Heart right ventricle (tissue), 16 donors: ENCODE measurements at regions not wholly inside any gene's neighbourhood (a gene's known extent, or its start where the extent isn't known, plus 50 kb on each side); places are given as distances from the start of the nearest gene placed in this dataset.

Experiments used
- ATAC-seq, 8 donors: fragments of 200-7000 bp; cut with Tn5 transposase; one replicate each; pipeline ENCODE4 v1.9.1; 2020; ENCODE audit warnings: mild to moderate bottlenecking in 8 of 8, moderate library complexity in 8 of 8, moderate number of reproducible peaks in 1 of 8
- DNase-seq, 2 donors: peaks; one replicate each; pipeline ENCODE4 v3.0.0-alpha.2; 2020
- H3K27ac ChIP-seq, 10 donors: fragments of 200-600 bp; sonication (generic) in 2 of 10; one replicate each; pipeline versions ENCODE4 v1.5.0 to v1.8.0; 2020 to 2022; ENCODE audit warnings: mild to moderate bottlenecking in 3 of 10
- H3K27me3 ChIP-seq, 7 donors: fragments of 200-600 bp; one replicate each; pipeline ENCODE4 v1.8.0; 2021 to 2022; ENCODE audit warnings: mild to moderate bottlenecking in 2 of 7
- H3K36me3 ChIP-seq, 9 donors: fragments of 200-600 bp; sonication (generic) in 1 of 9; one replicate each; pipeline versions ENCODE4 v1.5.0 to v1.8.0; 2020 to 2022; ENCODE audit warnings: mild to moderate bottlenecking in 2 of 9
- H3K4me1 ChIP-seq, 9 donors: fragments of 200-600 bp; sonication (generic) in 1 of 9; one replicate each; pipeline versions ENCODE4 v1.5.0 to v1.8.0; 2020 to 2022; ENCODE audit warnings: mild to moderate bottlenecking in 4 of 9
- H3K4me3 ChIP-seq, 10 donors: fragments of 200-600 bp; sonication (generic) in 2 of 10; one replicate each; pipeline versions ENCODE4 v1.5.0 to v1.8.0; 2020 to 2022; ENCODE audit warnings: mild to moderate bottlenecking in 7 of 10, moderate library complexity in 2 of 10
- H3K9me3 ChIP-seq, 11 donors: fragments of 200-600 bp in 10 of 11; sonication (generic) in 2 of 11; one replicate each; pipeline versions ENCODE4 v1.5.0 to v1.8.0; 2013 to 2022; ENCODE audit warnings: mild to moderate bottlenecking in 2 of 11, control low read depth in 1 of 11, moderate library complexity in 1 of 11
- CTCF ChIP-seq, 9 donors: fragments of 200-600 bp; sonication (generic) in 2 of 9; IDR thresholded peaks; one replicate each; pipeline versions ENCODE4 v1.5.0 to v1.8.0; 2021 to 2022; ENCODE audit warnings: antibody characterized with exemption in 9 of 9, mild to moderate bottlenecking in 5 of 9, moderate library complexity in 1 of 9
- WGBS, 2 donors: extraction: QIAGEN DNeasy Blood & Tissue Kit; methylation state at CpG; one replicate each; pipeline ENCODE4 v1.1.7; 2013; ENCODE audit warnings: inconsistent platforms in 1 of 2; 5-methylcytosine and 5-hydroxymethylcytosine counted together
- intact Hi-C, 10 donors: fragments of 100-400 bp; cut with DNase I; formaldehyde crosslinking; loops; one replicate each; pipeline versions ENCODE4 v1.11.1 to v1.14.2; 2022
- donor health status: Arrhythmogenic right ventricular cardiomyopathy.
- donor health status: ischemic (EF 13 %, LVEDD 7.1; RV severe dilation, severe dysfunction).
- donor health status: healthy with polysubstance abuse.
- donor health status: DM: no; HTN: yes; CAD: no.
- donor health status: DM: no; HTN: no; CAD: no.
- donor health status: ischemic (EF 25% LVEDD 6.9; RV normal size, moderate dysfunction).
- donor health status: ischemic (EF 25% LVEDD 5.7; RV mildly dilated, moderate dysfunction).
- donor health status: healthy.
- donor health status: DM: yes; HTN: yes; CAD: no.
- donor health status: Ischemic cardiomyopathy.
- donor health status: ischemic (EF 35%, LVEDD 5.7; RV mildly dilated, moderate dysfunction).
- donor health status: nonischemic (EF 11% LVEDD 7.7; RV severe dilation, severe dysfunction).
- donor health status: DM: yes; HTN: yes; CAD: no.
- donor health status: PGD.
- donor health status: ischemic (EF 29% LVEDD 5.4; RV normal size, mild dysfunction).
- donor health status: nonischemic (EF 23%, LVEDD 6.1; RV moderate dilation, normal function).

- no peak for TF ChIP-seq CTCF (IDR thresholded peaks at IDR 0.05)
- peaks cover 0 to 19% (median 8%) of the 10 kb centered on the region in 7 donors for H3K27me3 ChIP-seq
- no peak overlapping the region for H3K4me3 ChIP-seq
- no peak for ATAC-seq
- intact Hi-C loops: loop anchor here in 1 of 10 donors (5.0 kb wide), 1 partner anchor 1919 kb away; no protein-coding TSS in a partner anchor
- no peak for DNase-seq
- H3K4me1 ChIP-seq: no peaks in the 10 kb centered on the region
- H3K36me3 ChIP-seq: no peaks in the 10 kb centered on the region
- 88 to 94% methylated on average over 14 of the region's 14 CpGs for WGBS, 2 donors
- H3K9me3 ChIP-seq: no peaks in the 10 kb centered on the region
- no peak overlapping the region for H3K27ac ChIP-seq
Measured at GRCh38 chr1:4058122-4058521, 158.1 kb upstream of the C1orf174 start.

- no peak overlapping the region for H3K4me3 ChIP-seq
- intact Hi-C loops: loop anchor here in 1 of 10 donors (5.0 kb wide), 1 partner anchor 1919 kb away; no protein-coding TSS in a partner anchor
- WGBS, 2 donors: 88 to 91% methylated on average over 8 of the region's 8 CpGs
- peaks cover 0 to 19% (median 5%) of the 10 kb centered on the region in 7 donors for H3K27me3 ChIP-seq
- ATAC-seq: no peak
- no peaks in the 10 kb centered on the region for H3K9me3 ChIP-seq
- H3K4me1 ChIP-seq: no peaks in the 10 kb centered on the region
- no peak overlapping the region for H3K27ac ChIP-seq
- TF ChIP-seq CTCF (IDR thresholded peaks at IDR 0.05): no peak
- no peaks in the 10 kb centered on the region for H3K36me3 ChIP-seq
- no peak for DNase-seq
Measured at GRCh38 chr1:4058706-4059105, 158.6 kb upstream of the C1orf174 start.

- DNase-seq: no peak
- Histone ChIP-seq H3K4me3 (no peak overlapping the region), H3K4me1 (no peaks in the 10 kb centered on the region), H3K27me3 (peaks cover 0 to 19% (median 0%) of the 10 kb centered on the region in 7 donors), H3K36me3 (no peaks in the 10 kb centered on the region), H3K9me3 (no peaks in the 10 kb centered on the region), H3K27ac (no peak overlapping the region)
- intact Hi-C loops: loop anchor here in 1 of 10 donors (5.0 kb wide), 1 partner anchor 1918 kb away; no protein-coding TSS in a partner anchor
- TF ChIP-seq CTCF (IDR thresholded peaks at IDR 0.05): no peak
- ATAC-seq: no peak
- WGBS, 2 donors: 80 to 81% methylated on average over 16 of the region's 16 CpGs
Measured at GRCh38 chr1:4059270-4059669, 159.2 kb upstream of the C1orf174 start.

- Histone ChIP-seq H3K4me3 (no peak overlapping the region), H3K9me3 (no peaks in the 10 kb centered on the region), H3K36me3 (no peaks in the 10 kb centered on the region), H3K27me3 (peaks cover 0 to 10% (median 0%) of the 10 kb centered on the region in 7 donors), H3K27ac (no peak overlapping the region), H3K4me1 (no peaks in the 10 kb centered on the region)
- 63 to 64% methylated on average over 12 of the region's 12 CpGs for WGBS, 2 donors
- ATAC-seq (peak in 1 of 8 donors; percentile 43), DNase-seq (no peak)
- intact Hi-C loops: no loop called here
- TF ChIP-seq CTCF (IDR thresholded peaks at IDR 0.05): no peak
Measured at GRCh38 chr1:4060850-4061249, 160.8 kb upstream of the C1orf174 start.
